Epithelial cell of proximal tubule (primary cell): ENCODE measurements at regions not wholly inside any gene's neighbourhood (a gene's known extent, or its start where the extent isn't known, plus 50 kb on each side); places are given as distances from the start of the nearest gene placed in this dataset.

Experiments used
- DNase-seq: peaks from one replicate; pipeline ENCODE4 v3.0.0-alpha.2; 2011; ENCODE audit warnings: low read depth
- H3K4me3 ChIP-seq: 2 replicates; pipeline ENCODE4 v1.5.1; 2011; ENCODE audit warnings: low read depth, mild to moderate bottlenecking, low read length
- TF ChIP-seq, protein P1 (sequence below): conservative IDR thresholded peaks from 2 replicates; pipeline ENCODE4 v1.5.1; 2012; ENCODE audit warnings: low read depth, mild to moderate bottlenecking, low read length

GRCh38 chr3:6528951-6529350, 332.0 kb upstream of the GRM7 start:
- H3K4me3 ChIP-seq = no peak overlapping the region
- DNase-seq = no peak
- TF ChIP-seq, protein P1, sequence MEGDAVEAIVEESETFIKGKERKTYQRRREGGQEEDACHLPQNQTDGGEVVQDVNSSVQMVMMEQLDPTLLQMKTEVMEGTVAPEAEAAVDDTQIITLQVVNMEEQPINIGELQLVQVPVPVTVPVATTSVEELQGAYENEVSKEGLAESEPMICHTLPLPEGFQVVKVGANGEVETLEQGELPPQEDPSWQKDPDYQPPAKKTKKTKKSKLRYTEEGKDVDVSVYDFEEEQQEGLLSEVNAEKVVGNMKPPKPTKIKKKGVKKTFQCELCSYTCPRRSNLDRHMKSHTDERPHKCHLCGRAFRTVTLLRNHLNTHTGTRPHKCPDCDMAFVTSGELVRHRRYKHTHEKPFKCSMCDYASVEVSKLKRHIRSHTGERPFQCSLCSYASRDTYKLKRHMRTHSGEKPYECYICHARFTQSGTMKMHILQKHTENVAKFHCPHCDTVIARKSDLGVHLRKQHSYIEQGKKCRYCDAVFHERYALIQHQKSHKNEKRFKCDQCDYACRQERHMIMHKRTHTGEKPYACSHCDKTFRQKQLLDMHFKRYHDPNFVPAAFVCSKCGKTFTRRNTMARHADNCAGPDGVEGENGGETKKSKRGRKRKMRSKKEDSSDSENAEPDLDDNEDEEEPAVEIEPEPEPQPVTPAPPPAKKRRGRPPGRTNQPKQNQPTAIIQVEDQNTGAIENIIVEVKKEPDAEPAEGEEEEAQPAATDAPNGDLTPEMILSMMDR = no peak

GRCh38 chr3:6531153-6531552, 329.8 kb upstream of the GRM7 start:
- TF ChIP-seq, protein P1 = no peak
- H3K4me3 ChIP-seq = no peak overlapping the region
- DNase-seq = no peak

DNA sequence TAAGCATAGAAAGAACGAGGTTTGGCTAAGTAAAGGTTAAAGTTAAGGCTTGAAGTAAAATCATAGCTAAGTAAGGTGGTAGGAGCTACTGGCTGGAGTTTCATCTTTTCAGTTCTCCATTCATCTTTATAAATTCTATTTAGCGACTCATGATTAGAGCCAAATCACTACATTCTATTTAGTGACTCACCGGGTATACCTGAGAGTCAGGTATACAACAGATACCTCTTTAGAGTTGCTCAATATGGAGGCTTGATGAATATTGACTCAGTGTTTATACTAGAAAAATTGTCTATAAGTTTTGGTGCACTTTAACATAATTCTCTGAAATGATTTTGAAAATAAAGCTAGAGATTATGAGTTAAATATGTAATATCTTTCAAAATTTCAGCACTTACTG, 328.8 kb upstream of the GRM7 start:
- no peak overlapping the region for H3K4me3 ChIP-seq
- DNase-seq = no peak
- TF ChIP-seq, protein P1 = no peak

GRCh38 chr3:6540981-6541380, 319.9 kb upstream of the GRM7 start:
- no peak for DNase-seq
- TF ChIP-seq, protein P1 = no peak

GRCh38 chr3:6542795-6543194, 318.1 kb upstream of the GRM7 start:
- no peak overlapping the region for H3K4me3 ChIP-seq
- TF ChIP-seq, protein P1 = no peak

More at GRCh38 chr3:6540981-6541380, 319.9 kb upstream of the GRM7 start:
- no peak overlapping the region for H3K4me3 ChIP-seq

DNA sequence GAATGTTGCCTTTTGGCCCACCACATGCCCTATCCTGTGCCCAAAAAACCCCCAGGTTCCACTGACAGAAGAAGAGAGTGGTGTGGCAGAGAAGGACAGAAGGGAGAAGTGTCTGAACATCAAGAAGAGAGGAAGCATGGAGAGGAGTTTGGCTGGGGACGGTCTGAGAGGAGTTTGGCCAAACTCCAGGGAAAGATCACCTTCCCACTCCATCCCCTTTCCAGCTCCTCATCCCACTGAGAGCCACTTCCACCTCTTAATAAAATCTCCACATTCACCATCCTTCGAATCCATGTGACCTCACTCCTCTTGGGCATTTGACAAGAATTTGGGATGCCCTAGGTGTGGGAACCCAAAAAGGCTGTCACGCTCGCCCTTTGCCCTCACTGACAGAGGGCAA, 311.6 kb upstream of the GRM7 start:
- H3K4me3 ChIP-seq = no peak overlapping the region
- TF ChIP-seq, protein P1 = no peak
- no peak for DNase-seq

More at GRCh38 chr3:6542795-6543194, 318.1 kb upstream of the GRM7 start:
- no peak for DNase-seq

- no peak overlapping the region for H3K4me3 ChIP-seq
- TF ChIP-seq, protein P1 = no peak
- DNase-seq = no peak
These were observed 309.8 kb upstream of the GRM7 start for GRCh38 chr3:6551165-6551564.
